ENCODE measurements at regions not wholly inside any gene's neighbourhood (a gene's known extent, or its start where the extent isn't known, plus 50 kb on each side); places are given as distances from the start of the nearest gene placed in this dataset.

- WGBS (ENCODE audit: low lambda C conversion rate, missing lambda C conversion rate): 82% methylated on average over 7 of the region's 7 CpGs
- no peak for TF ChIP-seq CTCF (IDR thresholded peaks at IDR 0.05; ENCODE audit: poor library complexity)
- H3K79me2 ChIP-seq: no peaks in the 10 kb centered on the region
These were observed 101.2 kb downstream of the ZNF519 start for GRCh38 chr18:14031053-14031452.

GRCh38 chr18:14029512-14029911, 102.7 kb downstream of the ZNF519 start:
- Histone ChIP-seq H2AFZ (no peak overlapping the region), H3K9me3 (ENCODE audit: low read depth) (no peaks in the 10 kb centered on the region), H3K9me2 (replicated peaks; ENCODE audit: insufficient read depth) (no peaks in the 10 kb centered on the region), H3K27ac (no peak overlapping the region), H3K79me2 (no peaks in the 10 kb centered on the region), H3K4me2 (no peak overlapping the region), H3K4me3 (no peak overlapping the region), H3K27me3 (no peaks in the 10 kb centered on the region), H3K36me3 (replicated peaks; ENCODE audit: insufficient read depth, low read depth) (no peaks in the 10 kb centered on the region), H4K20me1 (ENCODE audit: insufficient read depth, poor library complexity, severe bottlenecking) (no peaks in the 10 kb centered on the region), H3K4me1 (ENCODE audit: insufficient read depth) (no peaks in the 10 kb centered on the region)
- no peak for DNase-seq (ENCODE audit: low spot score)
- TF ChIP-seq EZH2phosphoT487 (IDR thresholded peaks at IDR 0.05; ENCODE audit: low read depth, severe bottlenecking, unreplicated experiment) (no peak), EZH2 (IDR thresholded peaks at IDR 0.05; ENCODE audit: borderline replicate concordance) (no peak), CTCF (IDR thresholded peaks at IDR 0.05; ENCODE audit: poor library complexity) (no peak)

More at GRCh38 chr18:14031053-14031452, 101.2 kb downstream of the ZNF519 start:
- no peak for DNase-seq (ENCODE audit: low spot score)
- H3K9me3 ChIP-seq (ENCODE audit: low read depth): no peaks in the 10 kb centered on the region
- no peak overlapping the region for H3K4me2 ChIP-seq
- H3K36me3 ChIP-seq (replicated peaks; ENCODE audit: insufficient read depth, low read depth): no peaks in the 10 kb centered on the region
- H4K20me1 ChIP-seq (ENCODE audit: insufficient read depth, poor library complexity, severe bottlenecking): no peaks in the 10 kb centered on the region
- H3K9me2 ChIP-seq (replicated peaks; ENCODE audit: insufficient read depth): no peaks in the 10 kb centered on the region
- H2AFZ ChIP-seq: no peak overlapping the region
- no peaks in the 10 kb centered on the region for H3K27me3 ChIP-seq
- H3K4me1 ChIP-seq (ENCODE audit: insufficient read depth): no peaks in the 10 kb centered on the region
- H3K27ac ChIP-seq: no peak overlapping the region
- no peak overlapping the region for H3K4me3 ChIP-seq

GRCh38 chr18:14026199-14026598, 106.0 kb downstream of the ZNF519 start:
- no peak overlapping the region for H2AFZ ChIP-seq
- no peaks in the 10 kb centered on the region for H3K27me3 ChIP-seq
- 49% methylated on average over 4 of the region's 4 CpGs for WGBS (ENCODE audit: low lambda C conversion rate, missing lambda C conversion rate)
- no peak overlapping the region for H3K27ac ChIP-seq
- H4K20me1 ChIP-seq (ENCODE audit: insufficient read depth, poor library complexity, severe bottlenecking): no peaks in the 10 kb centered on the region
- no peaks in the 10 kb centered on the region for H3K79me2 ChIP-seq
- H3K9me3 ChIP-seq (ENCODE audit: low read depth): no peaks in the 10 kb centered on the region
- no peak overlapping the region for H3K4me3 ChIP-seq
- H3K4me1 ChIP-seq (ENCODE audit: insufficient read depth): no peaks in the 10 kb centered on the region
- no peak overlapping the region for H3K4me2 ChIP-seq
- DNase-seq (ENCODE audit: low spot score): no peak
- TF ChIP-seq EZH2 (IDR thresholded peaks at IDR 0.05; ENCODE audit: borderline replicate concordance) (no peak), CTCF (IDR thresholded peaks at IDR 0.05; ENCODE audit: poor library complexity) (no peak), EZH2phosphoT487 (IDR thresholded peaks at IDR 0.05; ENCODE audit: low read depth, severe bottlenecking, unreplicated experiment) (no peak)
- H3K9me2 ChIP-seq (replicated peaks; ENCODE audit: insufficient read depth): no peaks in the 10 kb centered on the region
- H3K36me3 ChIP-seq (replicated peaks; ENCODE audit: insufficient read depth, low read depth): no peaks in the 10 kb centered on the region

GRCh38 chr18:14025306-14025940, 106.8 kb downstream of the ZNF519 start:
- H3K9me2 ChIP-seq (replicated peaks; ENCODE audit: insufficient read depth): no peaks in the 10 kb centered on the region
- H2AFZ ChIP-seq: no peak overlapping the region
- H3K4me1 ChIP-seq (ENCODE audit: insufficient read depth): no peaks in the 10 kb centered on the region
- H3K27me3 ChIP-seq: no peaks in the 10 kb centered on the region
- TF ChIP-seq EZH2phosphoT487 (IDR thresholded peaks at IDR 0.05; ENCODE audit: low read depth, severe bottlenecking, unreplicated experiment) (no peak), CTCF (IDR thresholded peaks at IDR 0.05; ENCODE audit: poor library complexity) (no peak), EZH2 (IDR thresholded peaks at IDR 0.05; ENCODE audit: borderline replicate concordance) (no peak)
- DNase-seq (ENCODE audit: low spot score): no peak
- no peaks in the 10 kb centered on the region for H3K79me2 ChIP-seq
- 33% methylated on average over 1 of the region's 1 CpG for WGBS (ENCODE audit: low lambda C conversion rate, missing lambda C conversion rate)
- H3K9me3 ChIP-seq (ENCODE audit: low read depth): no peaks in the 10 kb centered on the region
- H3K36me3 ChIP-seq (replicated peaks; ENCODE audit: insufficient read depth, low read depth): no peaks in the 10 kb centered on the region
- no peak overlapping the region for H3K4me2 ChIP-seq
- H4K20me1 ChIP-seq (ENCODE audit: insufficient read depth, poor library complexity, severe bottlenecking): no peaks in the 10 kb centered on the region
- no peak overlapping the region for H3K27ac ChIP-seq
- no peak overlapping the region for H3K4me3 ChIP-seq

Data from hepatocyte (in vitro differentiated cells).